ENCODE measurements at regions not wholly inside any gene's neighbourhood (a gene's known extent, or its start where the extent isn't known, plus 50 kb on each side); places are given as distances from the start of the nearest gene placed in this dataset.
A peak's percentile ranks its signal among the peaks of the same experiment; 100 is the strongest.

- DNase-seq (ENCODE audit: low read depth), result peak; percentile 1
These were observed 334.8 kb upstream of the SLITRK5 start for GRCh38 chr13:87336346-87336889.

GRCh38 chr13:87344176-87344575, 327.0 kb upstream of the SLITRK5 start:
- DNase-seq (ENCODE audit: low read depth), result peak; percentile 22

GRCh38 chr13:87355451-87355850, 315.7 kb upstream of the SLITRK5 start:
- DNase-seq (ENCODE audit: low read depth), result no peak

GRCh38 chr13:87356314-87356713, 314.9 kb upstream of the SLITRK5 start:
- no peak for DNase-seq (ENCODE audit: low read depth)

- no peak for DNase-seq (ENCODE audit: low read depth)
These were observed 312.9 kb upstream of the SLITRK5 start for GRCh38 chr13:87358319-87358718.

- DNase-seq (ENCODE audit: low read depth), result no peak
These were observed 310.0 kb upstream of the SLITRK5 start for GRCh38 chr13:87361216-87361615.

GRCh38 chr13:87368639-87369038, 302.5 kb upstream of the SLITRK5 start:
- no peak for DNase-seq (ENCODE audit: low read depth)

GRCh38 chr13:87376081-87376480, 295.1 kb upstream of the SLITRK5 start:
- peak; percentile 38 for DNase-seq (ENCODE audit: low read depth)

GRCh38 chr13:87384099-87384498, 287.1 kb upstream of the SLITRK5 start:
- no peak for DNase-seq (ENCODE audit: low read depth)

- no peak for DNase-seq (ENCODE audit: low read depth)
These were observed 277.8 kb upstream of the SLITRK5 start for GRCh38 chr13:87393358-87393757.

GRCh38 chr13:87398047-87398446, 273.1 kb upstream of the SLITRK5 start:
- no peak for DNase-seq (ENCODE audit: low read depth)

- no peak for DNase-seq (ENCODE audit: low read depth)
These were observed 267.3 kb upstream of the SLITRK5 start for GRCh38 chr13:87403748-87404432.

- peak; percentile 2 for DNase-seq (ENCODE audit: low read depth)
These were observed 244.4 kb upstream of the SLITRK5 start for GRCh38 chr13:87426742-87427141.

- DNase-seq (ENCODE audit: low read depth), result no peak
These were observed 227.0 kb upstream of the SLITRK5 start for GRCh38 chr13:87444135-87444534.

GRCh38 chr13:87452281-87452680, 218.9 kb upstream of the SLITRK5 start:
- no peak for DNase-seq (ENCODE audit: low read depth)

- DNase-seq (ENCODE audit: low read depth), result no peak
These were observed 217.9 kb upstream of the SLITRK5 start for GRCh38 chr13:87453244-87453643.

- DNase-seq (ENCODE audit: low read depth), result no peak
These were observed 211.8 kb upstream of the SLITRK5 start for GRCh38 chr13:87459419-87459818.

- peak; percentile 41 for DNase-seq (ENCODE audit: low read depth)
These were observed 173.7 kb upstream of the SLITRK5 start for GRCh38 chr13:87497426-87497825.

- peak; percentile 32 for DNase-seq (ENCODE audit: low read depth)
These were observed 172.5 kb upstream of the SLITRK5 start for GRCh38 chr13:87498681-87499080.

GRCh38 chr13:87524775-87525174, 146.4 kb upstream of the SLITRK5 start:
- DNase-seq (ENCODE audit: low read depth), result no peak

GRCh38 chr13:87533776-87534175, 137.4 kb upstream of the SLITRK5 start:
- DNase-seq (ENCODE audit: low read depth), result peak; percentile 34

- no peak for DNase-seq (ENCODE audit: low read depth)
These were observed 135.3 kb upstream of the SLITRK5 start for GRCh38 chr13:87535911-87536310.

- DNase-seq (ENCODE audit: low read depth), result peak; percentile 6
These were observed 134.7 kb upstream of the SLITRK5 start for GRCh38 chr13:87536499-87536898.

GRCh38 chr13:87536899-87537298, 134.3 kb upstream of the SLITRK5 start:
- DNase-seq (ENCODE audit: low read depth), result no peak

Data from renal cortical epithelial cell (primary cell).